MM.1S (cell line): ENCODE measurements at regions not wholly inside any gene's neighbourhood (a gene's known extent, or its start where the extent isn't known, plus 50 kb on each side); places are given as distances from the start of the nearest gene placed in this dataset.

Experiments
- DNase-seq: peaks from one replicate; pipeline ENCODE4 v3.0.0-alpha.2; 2015
- H2AFZ ChIP-seq: fragments of 300-600 bp; sonication (generic); 2 replicates; pipeline ENCODE4 v1.6.0; 2016; ENCODE audit warnings: antibody characterized with exemption, low read length
- H3F3A ChIP-seq: fragments of 300-600 bp; sonication (generic); 2 replicates; pipeline ENCODE4 v1.6.1; 2016; ENCODE audit warnings: mild to moderate bottlenecking, antibody characterized with exemption, low read length, moderate library complexity, mixed read lengths; ENCODE audit not compliant: insufficient read depth
- H3K27ac ChIP-seq: fragments of 300-600 bp; sonication (generic); 2 replicates; pipeline ENCODE4 v1.5.1; 2016; ENCODE audit warnings: mild to moderate bottlenecking, low read length
- H3K27me3 ChIP-seq: fragments of 300-600 bp; sonication (generic); replicated peaks from 2 replicates; pipeline ENCODE4 v1.6.0; 2016; ENCODE audit warnings: low read length; ENCODE audit not compliant: insufficient read depth
- H3K36me3 ChIP-seq: fragments of 300-600 bp; sonication (generic); replicated peaks from 2 replicates; pipeline ENCODE4 v1.6.1; 2016; ENCODE audit warnings: mild to moderate bottlenecking, low read length, mixed read lengths; ENCODE audit not compliant: insufficient read depth
- H3K4me1 ChIP-seq: fragments of 300-600 bp; sonication (generic); 2 replicates; pipeline ENCODE4 v1.6.1; 2016; ENCODE audit warnings: low read length, mixed read lengths
- H3K4me2 ChIP-seq: fragments of 300-600 bp; sonication (generic); 2 replicates; pipeline ENCODE4 v1.6.0; 2016; ENCODE audit warnings: low read depth, low read length
- H3K4me3 ChIP-seq: fragments of 300-600 bp; sonication (generic); 2 replicates; pipeline ENCODE4 v1.5.1; 2016; ENCODE audit warnings: low read length, mixed read lengths
- H3K79me2 ChIP-seq: fragments of 300-600 bp; sonication (generic); 2 replicates; pipeline ENCODE4 v1.6.1; 2016; ENCODE audit warnings: mixed run types, low read length, mixed read lengths
- H3K9ac ChIP-seq: fragments of 300-600 bp; sonication (generic); 2 replicates; pipeline ENCODE4 v1.6.1; 2016; ENCODE audit warnings: low read length, mixed read lengths
- H3K9me2 ChIP-seq: fragments of 300-600 bp; sonication (generic); replicated peaks from 2 replicates; pipeline ENCODE4 v1.6.1; 2016; ENCODE audit warnings: mild to moderate bottlenecking, low read length, mixed read lengths; ENCODE audit not compliant: insufficient read depth
- H3K9me3 ChIP-seq: fragments of 300-600 bp; sonication (generic); replicated peaks from 2 replicates; pipeline ENCODE4 v1.6.1; 2016; ENCODE audit warnings: mild to moderate bottlenecking, low read length, mixed read lengths; ENCODE audit not compliant: insufficient read depth
- H4K20me1 ChIP-seq: fragments of 300-600 bp; sonication (generic); 2 replicates; pipeline ENCODE4 v1.6.1; 2016; ENCODE audit warnings: mild to moderate bottlenecking, low read length, moderate library complexity, mixed read lengths; ENCODE audit not compliant: insufficient read depth
- EZH2 ChIP-seq: fragments of 300-600 bp; sonication (generic); optimal IDR thresholded peaks from 2 replicates; pipeline ENCODE3; 2017; ENCODE audit warnings: low read depth, mild to moderate bottlenecking, antibody characterized with exemption, low read length, mixed read lengths
- EZH2phosphoT487 ChIP-seq: fragments of 300-600 bp; sonication (generic); IDR thresholded peaks from 2 replicates; pipeline ENCODE4 v1.6.1; 2018; ENCODE audit warnings: antibody characterized with exemption, low read length
- TF ChIP-seq, protein P1 (sequence below): fragments of 300-600 bp; sonication (generic); IDR thresholded peaks from 2 replicates; pipeline ENCODE4 v1.5.1; 2016; ENCODE audit warnings: antibody characterized with exemption, low read length, mixed read lengths

DNA sequence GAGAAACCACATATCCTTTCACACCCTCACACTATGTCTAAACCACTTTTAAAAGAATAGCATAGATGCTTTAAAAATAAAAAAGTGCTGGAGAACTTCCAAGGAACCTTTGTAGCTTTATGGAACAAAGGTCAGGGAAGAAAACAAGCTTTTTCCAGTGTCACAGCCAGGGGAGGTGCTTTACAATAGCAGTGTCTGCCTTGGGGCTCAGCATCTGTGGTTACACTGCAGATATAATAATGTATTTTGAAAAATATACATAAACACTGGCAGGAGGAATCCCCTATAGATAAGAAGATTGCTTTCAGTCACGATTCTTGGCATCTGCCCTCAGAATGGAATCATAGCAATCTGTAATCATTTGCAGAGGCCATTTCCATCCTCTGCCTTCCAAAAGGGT is 362.4 kb upstream of the LRRC3B start:
- DNase-seq, result no peak
- Histone ChIP-seq H3F3A (no peaks in the 10 kb centered on the region), H4K20me1 (no peaks in the 10 kb centered on the region), H3K27ac (no peak overlapping the region), H3K4me2 (no peak overlapping the region), H2AFZ (no peak overlapping the region), H3K9me2 (no peaks in the 10 kb centered on the region), H3K36me3 (no peaks in the 10 kb centered on the region), H3K27me3 (no peaks in the 10 kb centered on the region), H3K9me3 (no peaks in the 10 kb centered on the region), H3K4me3 (no peak overlapping the region), H3K4me1 (no peaks in the 10 kb centered on the region), H3K79me2 (no peaks in the 10 kb centered on the region), H3K9ac (no peak overlapping the region)
- TF ChIP-seq EZH2, result no peak
- TF ChIP-seq, protein P1, sequence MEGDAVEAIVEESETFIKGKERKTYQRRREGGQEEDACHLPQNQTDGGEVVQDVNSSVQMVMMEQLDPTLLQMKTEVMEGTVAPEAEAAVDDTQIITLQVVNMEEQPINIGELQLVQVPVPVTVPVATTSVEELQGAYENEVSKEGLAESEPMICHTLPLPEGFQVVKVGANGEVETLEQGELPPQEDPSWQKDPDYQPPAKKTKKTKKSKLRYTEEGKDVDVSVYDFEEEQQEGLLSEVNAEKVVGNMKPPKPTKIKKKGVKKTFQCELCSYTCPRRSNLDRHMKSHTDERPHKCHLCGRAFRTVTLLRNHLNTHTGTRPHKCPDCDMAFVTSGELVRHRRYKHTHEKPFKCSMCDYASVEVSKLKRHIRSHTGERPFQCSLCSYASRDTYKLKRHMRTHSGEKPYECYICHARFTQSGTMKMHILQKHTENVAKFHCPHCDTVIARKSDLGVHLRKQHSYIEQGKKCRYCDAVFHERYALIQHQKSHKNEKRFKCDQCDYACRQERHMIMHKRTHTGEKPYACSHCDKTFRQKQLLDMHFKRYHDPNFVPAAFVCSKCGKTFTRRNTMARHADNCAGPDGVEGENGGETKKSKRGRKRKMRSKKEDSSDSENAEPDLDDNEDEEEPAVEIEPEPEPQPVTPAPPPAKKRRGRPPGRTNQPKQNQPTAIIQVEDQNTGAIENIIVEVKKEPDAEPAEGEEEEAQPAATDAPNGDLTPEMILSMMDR, result no peak
- TF ChIP-seq EZH2phosphoT487, result no peak

DNA sequence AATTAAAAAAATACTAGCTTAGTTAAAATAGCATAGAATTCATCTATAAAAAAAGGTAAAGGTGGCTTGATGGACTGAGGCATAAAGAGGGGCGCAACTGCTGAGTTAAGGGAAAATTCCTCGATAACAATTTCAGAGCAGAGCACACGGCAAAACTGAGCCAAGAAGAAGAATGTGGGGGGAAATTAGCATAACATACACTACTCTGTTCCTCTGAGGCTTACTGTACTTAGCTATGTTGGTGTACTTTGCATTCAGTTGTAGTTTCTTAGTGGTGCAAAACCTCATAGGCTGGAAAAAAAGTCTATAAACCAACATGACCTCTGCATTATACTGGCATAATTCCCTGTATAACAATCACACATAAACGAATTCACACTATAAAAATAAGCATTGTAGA is 357.9 kb upstream of the LRRC3B start:
- no peak for DNase-seq
- no peak overlapping the region for H3K4me2 ChIP-seq
- H3K9ac ChIP-seq, result no peak overlapping the region
- H3K36me3 ChIP-seq, result no peaks in the 10 kb centered on the region
- H3K4me3 ChIP-seq, result no peak overlapping the region
- TF ChIP-seq EZH2phosphoT487 (no peak), EZH2 (no peak)
- TF ChIP-seq, protein P1, result no peak
- no peaks in the 10 kb centered on the region for H3K4me1 ChIP-seq
- H3K27ac ChIP-seq, result no peak overlapping the region
- H2AFZ ChIP-seq, result no peak overlapping the region
- H4K20me1 ChIP-seq, result no peaks in the 10 kb centered on the region
- no peaks in the 10 kb centered on the region for H3K27me3 ChIP-seq
- no peaks in the 10 kb centered on the region for H3K9me2 ChIP-seq
- H3F3A ChIP-seq, result no peaks in the 10 kb centered on the region
- H3K9me3 ChIP-seq, result no peaks in the 10 kb centered on the region
- H3K79me2 ChIP-seq, result no peaks in the 10 kb centered on the region

GRCh38 chr3:26271848-26272247 is 350.7 kb upstream of the LRRC3B start:
- Histone ChIP-seq H3F3A (no peaks in the 10 kb centered on the region), H3K27ac (no peak overlapping the region), H3K27me3 (no peaks in the 10 kb centered on the region), H3K4me1 (no peaks in the 10 kb centered on the region), H3K9ac (no peak overlapping the region), H3K79me2 (no peaks in the 10 kb centered on the region), H2AFZ (no peak overlapping the region), H3K36me3 (no peaks in the 10 kb centered on the region), H3K9me3 (no peaks in the 10 kb centered on the region), H3K4me3 (no peak overlapping the region), H3K4me2 (no peak overlapping the region), H3K9me2 (no peaks in the 10 kb centered on the region), H4K20me1 (no peaks in the 10 kb centered on the region)
- TF ChIP-seq, protein P1, result no peak
- TF ChIP-seq EZH2phosphoT487 (no peak), EZH2 (no peak)
- DNase-seq, result no peak
